GM19043 (cell line): ENCODE measurements at regions not wholly inside any gene's neighbourhood (a gene's known extent, or its start where the extent isn't known, plus 50 kb on each side); places are given as distances from the start of the nearest gene placed in this dataset.

Source experiments
- ATAC-seq: cut with Tn5 transposase; IDR thresholded peaks from one replicate; pipeline ENCODE4 v1.9.1; 2021; ENCODE audit warnings: low read depth; ENCODE audit not compliant: unreplicated experiment

DNA sequence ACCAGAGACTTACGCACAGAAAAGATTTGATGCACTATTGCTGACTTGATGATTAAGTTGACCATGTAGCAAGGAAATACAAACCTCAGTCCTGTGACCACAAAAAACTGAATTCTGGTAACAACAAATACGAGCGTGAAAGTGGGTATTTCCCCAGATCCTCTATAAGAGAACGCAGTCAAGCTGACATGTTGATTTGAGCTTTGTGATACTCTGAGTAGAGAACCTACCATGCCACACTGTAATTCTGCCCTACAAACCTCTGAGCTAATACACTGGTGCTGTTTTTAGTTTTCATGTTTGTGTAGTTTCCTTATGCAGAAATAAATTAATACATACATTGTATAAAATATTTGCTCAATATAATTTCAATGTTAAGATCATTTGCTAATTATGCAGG lies 565.6 kb upstream of the EPHA5 start:
- ATAC-seq, result no peak

DNA sequence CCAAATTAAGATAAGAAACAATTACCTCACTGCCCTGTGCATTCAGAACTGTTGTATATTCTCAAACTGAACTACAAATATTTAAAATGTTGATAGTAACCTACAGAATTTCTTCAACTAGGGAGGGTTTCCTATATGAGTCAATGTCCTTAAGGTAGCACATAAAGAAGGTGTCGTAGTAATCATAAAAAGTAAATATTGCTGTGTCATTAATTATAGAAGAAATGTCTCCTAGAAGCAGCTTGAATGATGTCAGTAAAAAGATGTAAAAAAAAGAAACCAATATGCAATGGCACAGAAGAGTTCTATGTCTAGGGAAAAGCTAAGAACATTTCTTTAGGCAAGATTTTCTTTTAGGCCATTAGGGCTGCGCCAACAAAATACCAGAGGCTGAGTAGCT lies 559.6 kb upstream of the EPHA5 start:
- no peak for ATAC-seq

DNA sequence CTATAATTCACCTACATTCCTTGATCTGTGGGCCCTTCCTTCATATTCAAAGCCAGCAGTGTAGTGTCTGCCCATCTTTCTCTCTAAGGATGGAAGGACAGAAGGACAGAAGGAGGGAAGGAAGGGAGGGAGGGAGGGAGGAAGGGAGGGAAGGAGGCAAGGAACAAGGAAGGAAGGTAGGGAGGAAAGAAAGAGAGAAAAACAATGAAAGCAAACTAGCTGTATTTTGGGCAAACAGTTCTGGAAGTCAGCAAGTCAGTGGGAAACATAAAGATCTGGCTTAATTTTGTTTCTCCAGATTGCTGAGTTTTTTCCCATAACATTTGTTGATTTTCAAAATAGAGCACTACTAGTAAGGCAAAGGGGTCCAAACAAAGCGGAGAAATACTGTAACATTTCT lies 555.2 kb upstream of the EPHA5 start:
- ATAC-seq, result no peak

DNA sequence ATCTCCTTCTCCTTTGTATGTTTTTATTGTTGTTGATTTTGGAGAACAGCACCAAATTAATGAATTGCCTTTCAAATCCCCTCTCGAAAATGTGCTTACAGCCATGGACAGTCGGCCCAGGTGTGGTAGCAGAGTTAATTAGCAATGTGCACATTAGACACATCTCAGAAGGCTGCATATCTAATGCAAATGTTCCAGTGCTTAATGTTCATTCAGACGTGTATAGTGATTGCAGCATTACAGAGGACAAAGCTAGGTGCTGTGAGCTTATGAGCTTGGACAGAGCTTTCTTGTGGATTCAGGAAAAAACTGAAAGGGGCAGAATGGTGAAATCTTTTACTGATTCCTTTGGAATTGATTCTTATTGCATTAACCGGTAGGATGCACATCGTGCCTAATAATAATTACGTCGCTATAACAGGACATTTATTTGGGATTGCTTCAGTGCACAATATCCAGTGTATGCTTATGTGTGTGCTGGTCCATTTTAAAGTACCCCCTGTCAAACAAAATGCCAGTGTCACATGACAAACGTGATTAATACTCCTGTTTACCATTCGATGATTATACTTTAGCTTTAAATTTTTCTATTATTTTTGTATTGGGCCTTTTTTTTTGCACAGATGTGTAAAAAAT lies 552.9 kb upstream of the EPHA5 start:
- no peak for ATAC-seq

DNA sequence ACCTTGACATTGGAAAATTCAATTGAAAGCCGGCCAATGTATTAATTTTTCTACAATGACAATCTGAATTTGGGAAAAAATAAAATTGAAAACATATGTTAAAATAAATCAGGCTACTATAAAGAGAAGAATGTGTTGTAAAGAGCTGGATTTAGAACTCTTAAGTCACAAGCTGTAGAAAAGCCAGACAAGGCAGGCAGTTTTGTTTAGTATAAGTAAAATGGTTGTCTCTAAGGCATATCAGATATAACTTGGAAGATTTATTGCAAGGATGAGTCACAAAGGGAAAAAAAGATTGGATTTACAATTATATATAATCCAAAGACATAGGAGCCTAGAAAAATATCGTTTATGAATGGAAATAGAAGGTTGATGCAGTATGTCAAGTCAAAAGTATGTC lies 549.1 kb upstream of the EPHA5 start:
- ATAC-seq, result no peak

DNA sequence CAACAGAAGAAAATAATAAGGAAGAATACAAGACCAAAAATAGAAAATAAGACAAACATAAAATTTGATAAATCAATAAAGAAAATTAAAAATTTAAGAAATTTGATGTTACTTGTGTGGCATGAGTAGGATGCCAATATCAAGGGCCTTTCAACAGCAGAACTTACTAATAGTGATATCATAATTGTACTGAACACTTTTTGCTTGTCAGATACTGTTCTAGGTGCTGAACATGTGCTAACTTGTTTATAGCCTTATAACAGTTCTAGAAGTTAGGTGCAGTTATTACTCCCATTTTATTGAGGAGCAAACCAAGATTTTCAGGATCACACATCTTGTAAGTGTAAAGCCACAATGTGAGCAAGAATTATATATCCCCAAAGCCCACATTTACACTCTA lies 546.0 kb upstream of the EPHA5 start:
- ATAC-seq, result no peak

DNA sequence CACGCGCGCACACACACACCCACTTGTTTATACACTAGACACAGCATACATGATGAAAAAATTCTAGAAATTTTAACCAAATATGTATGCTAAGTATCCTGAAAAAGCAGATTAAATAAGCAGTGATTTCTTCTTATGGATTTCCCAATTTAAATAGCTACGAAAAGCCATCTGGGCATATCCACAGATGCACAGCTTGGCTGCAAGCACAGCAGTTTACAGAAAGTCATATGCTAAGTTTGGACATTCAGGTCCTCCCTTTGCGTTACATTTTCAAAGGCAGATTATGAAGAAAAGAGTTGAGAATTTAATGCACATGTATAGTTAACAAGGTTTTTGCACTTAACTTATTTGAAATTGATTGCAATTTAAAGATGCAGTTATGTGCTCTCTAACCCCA lies 542.2 kb upstream of the EPHA5 start:
- no peak for ATAC-seq

DNA sequence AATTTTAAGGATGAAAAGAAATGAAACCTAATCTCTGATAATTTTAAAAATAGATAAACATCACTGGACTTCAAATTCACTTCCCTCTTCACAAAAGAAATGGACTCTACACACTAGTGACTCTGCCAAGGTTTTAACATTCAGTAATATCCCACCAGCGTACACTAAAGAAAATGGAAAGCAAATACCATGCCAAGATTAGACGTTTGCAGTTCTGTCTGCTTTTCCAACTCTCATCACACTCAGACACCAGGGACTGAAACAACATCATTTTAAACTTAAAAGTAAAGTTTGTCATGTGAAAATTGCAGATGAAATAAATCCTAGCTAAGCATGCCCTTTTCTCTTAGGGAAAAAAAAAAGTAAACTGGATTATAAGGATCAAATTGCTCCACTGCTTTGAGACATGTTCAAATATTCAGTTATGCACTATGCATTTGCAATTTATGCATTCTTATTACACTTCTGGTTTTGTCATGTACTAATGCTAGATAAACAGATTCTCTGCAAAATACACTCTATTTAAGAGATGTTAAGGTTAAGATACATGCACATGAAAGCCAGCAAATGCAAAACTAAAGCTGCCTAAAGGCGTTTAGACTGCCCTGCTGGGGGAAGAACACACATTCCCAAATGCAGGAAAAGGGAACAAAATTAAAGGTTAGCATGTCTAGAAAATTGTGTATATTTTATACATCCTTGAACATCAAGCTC lies 534.4 kb upstream of the EPHA5 start:
- no peak for ATAC-seq

DNA sequence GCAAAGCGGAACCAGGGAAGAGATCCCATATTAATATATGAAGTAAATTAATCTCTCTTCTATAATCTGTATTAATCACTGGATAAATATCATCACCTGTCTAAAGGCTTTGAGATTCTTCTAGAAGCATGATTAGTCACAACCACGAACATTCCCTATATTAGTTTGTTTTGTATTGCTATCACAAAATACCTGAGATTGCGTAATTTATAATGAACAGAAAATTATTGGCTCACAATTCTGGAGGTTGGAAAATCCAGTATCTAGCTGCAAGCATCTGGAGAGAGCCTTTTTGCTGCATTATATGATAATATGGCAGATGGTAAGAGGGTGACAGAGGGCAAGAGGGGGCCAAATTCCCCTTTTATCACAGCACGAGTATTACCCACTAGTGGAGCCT lies 532.6 kb upstream of the EPHA5 start:
- no peak for ATAC-seq

DNA sequence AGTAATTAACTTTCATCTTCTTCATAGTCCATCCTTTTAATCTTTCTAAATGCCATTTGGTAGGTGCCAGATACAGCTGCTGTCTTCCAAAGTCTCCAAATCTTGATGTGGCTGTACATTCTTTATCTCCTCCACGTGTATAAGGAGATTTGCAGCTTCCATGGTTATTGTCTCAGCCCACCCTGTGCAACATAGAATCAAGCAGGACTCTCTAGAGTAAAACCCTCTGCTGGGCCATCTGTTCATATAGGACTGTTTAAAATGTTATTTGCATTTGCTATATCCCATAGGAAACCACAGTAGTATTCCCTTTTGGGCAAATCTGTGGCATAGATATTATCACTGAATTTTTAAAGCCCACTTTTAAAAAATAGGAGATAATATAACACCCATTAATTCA lies 527.2 kb upstream of the EPHA5 start:
- no peak for ATAC-seq

DNA sequence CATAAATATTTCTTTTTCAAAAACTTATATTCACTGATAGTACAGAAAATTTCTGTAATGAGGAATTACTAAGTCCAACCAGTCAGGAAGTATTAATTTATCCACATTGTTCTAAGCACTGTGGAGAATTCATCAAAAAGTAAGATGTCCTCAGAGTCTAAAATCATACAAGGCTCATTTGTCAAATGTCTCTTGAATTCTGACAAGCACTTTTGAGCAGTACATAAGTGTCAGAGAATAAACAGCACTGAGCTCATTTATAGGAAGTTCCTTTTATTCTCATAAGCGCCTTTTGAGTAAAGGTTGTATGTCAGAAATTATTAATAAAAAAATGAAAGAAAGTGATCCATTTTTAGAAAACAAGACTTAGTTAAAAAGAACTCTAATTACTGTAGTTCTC lies 523.2 kb upstream of the EPHA5 start:
- ATAC-seq, result no peak

DNA sequence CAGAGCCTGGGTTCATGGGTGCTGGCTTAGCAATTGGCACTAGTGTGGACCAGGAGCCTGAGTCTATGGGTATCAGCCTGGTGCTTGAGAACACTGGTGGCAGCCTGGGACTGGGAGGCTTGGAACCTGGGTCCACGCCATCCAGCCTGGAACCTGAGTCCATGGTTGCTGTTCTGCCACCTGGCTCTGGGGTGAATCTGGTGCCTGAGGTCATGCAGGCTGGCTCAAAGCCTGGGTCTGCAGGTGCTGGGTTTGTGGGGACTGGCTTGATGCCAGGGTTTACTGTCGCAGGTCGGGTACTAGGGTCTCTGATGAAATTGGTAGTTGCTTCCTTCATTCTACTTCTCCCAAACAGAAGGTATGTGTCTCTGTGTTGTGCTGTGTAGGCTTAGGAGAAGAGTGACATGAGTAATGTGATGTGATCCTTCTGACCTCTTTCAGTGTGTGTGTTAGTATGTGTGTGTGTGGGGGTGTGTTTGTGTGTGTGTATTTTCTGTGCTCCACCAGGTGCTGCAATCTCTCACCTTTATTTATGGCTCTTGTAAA lies 517.0 kb upstream of the EPHA5 start:
- no peak for ATAC-seq

DNA sequence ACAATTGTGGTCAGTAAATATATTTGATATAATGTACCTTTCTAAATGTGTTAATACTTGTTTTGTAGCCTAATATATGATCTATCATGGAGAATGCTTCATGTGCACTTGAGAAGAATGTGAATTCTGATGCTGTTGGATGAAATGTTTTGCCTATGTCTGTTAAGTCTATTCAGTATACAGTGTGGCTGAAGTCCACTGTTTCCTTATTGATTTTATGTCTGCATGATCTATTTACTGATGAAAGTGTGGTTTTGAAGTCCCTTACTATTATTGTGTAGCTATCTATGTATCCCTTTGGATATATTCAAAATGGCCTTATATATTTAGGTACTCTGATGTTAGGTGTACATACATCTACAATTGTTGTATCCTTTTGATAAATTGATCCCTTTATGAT lies 515.8 kb upstream of the EPHA5 start:
- ATAC-seq, result no peak

DNA sequence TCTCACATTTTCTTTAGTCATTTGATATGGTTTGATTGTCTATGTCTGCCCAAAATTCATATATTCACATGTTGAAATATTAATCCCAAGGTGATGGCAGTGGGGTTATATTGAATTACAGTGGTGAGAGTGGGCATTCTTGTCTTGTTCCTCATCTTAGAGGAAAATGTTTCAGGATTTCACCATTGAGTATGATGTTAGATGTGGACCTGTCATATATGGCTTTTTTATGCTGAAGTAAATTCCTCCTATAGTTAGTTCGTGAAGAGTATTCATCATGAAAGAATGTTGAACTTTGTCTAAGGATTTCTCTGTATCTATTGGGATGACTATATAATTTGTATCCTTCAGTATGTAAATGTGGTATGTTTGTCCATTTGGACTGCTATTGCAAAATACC lies 512.3 kb upstream of the EPHA5 start:
- no peak for ATAC-seq

DNA sequence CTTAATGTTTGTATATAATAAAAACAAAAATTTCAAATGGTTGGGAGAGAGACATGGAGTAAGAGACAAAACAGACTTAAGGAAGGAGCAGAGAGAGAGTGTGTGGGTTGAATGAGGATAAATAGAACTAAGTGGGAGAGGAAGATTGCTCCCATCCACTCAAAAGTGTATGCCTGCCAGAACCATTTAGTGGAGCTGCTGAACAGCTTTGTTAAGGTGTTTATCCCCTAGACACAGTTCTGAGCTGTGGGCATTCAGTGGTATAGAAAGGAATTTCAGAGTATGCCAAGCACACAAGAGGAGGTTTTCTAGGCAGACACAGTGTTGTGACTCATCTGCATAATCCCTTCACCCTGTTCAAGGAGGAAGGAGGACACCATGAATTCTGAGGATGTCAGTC lies 508.6 kb upstream of the EPHA5 start:
- ATAC-seq, result no peak

DNA sequence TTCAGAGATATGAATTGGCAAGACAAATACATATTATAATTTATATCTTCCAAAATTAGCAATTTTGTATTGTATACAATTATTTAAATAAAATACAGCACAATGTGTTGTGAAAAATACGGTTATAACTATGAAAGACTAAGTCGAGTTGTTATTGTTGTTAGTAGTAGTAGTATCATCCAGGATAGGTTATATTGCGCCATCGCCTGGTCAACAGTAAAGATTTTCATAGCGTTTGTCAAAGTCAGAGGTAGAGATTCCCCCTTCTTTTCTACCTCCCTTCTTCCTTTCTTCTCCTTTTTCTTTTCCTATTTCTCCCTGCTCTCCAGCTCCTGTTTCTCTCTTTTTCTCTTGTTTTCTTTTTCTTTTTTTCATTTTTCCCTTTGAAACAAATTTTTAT lies 499.1 kb upstream of the EPHA5 start:
- no peak for ATAC-seq

DNA sequence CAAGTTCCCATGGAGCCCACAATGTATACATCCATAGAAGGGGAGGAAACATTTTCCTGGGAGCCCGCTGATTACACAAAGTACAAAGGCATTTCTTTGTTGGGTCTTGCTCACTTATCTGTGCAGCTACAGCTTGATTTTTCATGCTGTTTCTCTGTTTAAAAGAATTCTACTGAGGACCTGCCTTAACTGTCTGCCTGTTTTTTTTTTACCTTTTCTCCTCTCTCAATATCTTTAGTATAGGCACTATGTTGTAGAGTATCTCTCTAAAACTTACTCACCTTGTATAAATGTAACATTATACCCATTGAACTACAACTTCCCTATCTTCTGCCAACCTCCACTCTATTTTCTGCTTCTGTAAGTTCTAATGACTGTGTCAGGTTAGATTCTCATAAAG lies 494.6 kb upstream of the EPHA5 start:
- no peak for ATAC-seq

DNA sequence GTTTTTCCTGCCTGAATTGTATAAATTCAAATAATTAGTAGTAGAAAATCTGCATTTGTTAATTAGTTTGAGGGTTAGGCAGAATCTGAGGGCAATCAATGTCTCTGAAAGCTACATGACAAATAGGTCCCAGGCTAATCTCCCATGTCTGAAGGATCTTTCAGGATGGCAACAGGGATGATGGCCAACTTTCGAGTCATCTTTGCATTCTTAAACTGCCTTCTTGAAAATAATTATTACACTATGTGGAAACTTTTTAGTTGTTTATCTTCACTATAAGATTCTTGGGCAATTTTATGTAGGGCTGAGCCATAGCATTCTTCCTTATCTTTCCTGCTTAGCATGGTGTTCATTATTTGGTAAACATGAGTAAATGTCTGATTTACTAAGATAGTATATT lies 490.3 kb upstream of the EPHA5 start:
- ATAC-seq, result no peak

DNA sequence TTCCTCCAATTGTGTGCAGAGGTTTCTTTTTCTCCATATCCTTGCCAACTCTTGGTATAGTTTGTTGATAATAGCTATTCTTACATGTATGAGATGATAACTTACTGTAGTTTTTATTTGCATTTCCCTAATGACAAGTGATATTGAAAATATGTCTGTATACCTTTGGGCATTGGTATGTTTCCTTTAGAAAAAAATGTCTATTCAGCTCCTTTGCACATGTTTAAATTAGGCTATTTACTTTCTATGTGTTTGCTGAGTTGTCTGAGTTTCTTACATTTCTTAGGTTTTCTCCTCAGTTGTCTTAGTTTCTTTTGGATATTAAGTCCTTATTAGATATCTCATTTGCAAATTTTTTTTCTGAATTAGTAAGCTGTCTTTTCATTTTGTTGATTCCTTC lies 487.3 kb upstream of the EPHA5 start:
- no peak for ATAC-seq

DNA sequence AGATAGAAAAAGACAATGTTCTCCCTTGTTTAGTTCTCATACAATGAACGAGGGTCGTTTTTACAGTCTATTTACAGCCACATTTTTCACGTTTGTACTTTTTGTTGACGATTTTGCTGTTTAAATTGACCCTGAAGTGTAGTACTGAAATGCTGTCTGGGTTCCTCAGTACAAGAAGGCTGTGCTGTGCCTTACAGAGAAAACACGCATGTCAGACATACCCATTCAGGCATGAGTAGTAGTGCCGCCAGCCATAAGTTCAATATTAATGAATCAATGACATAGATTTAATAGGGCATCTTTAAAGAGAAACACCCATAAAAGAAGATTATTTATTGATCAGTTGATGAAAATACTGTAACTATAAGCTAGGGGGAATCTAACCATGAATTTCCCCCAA lies 459.8 kb upstream of the EPHA5 start:
- ATAC-seq, result no peak

DNA sequence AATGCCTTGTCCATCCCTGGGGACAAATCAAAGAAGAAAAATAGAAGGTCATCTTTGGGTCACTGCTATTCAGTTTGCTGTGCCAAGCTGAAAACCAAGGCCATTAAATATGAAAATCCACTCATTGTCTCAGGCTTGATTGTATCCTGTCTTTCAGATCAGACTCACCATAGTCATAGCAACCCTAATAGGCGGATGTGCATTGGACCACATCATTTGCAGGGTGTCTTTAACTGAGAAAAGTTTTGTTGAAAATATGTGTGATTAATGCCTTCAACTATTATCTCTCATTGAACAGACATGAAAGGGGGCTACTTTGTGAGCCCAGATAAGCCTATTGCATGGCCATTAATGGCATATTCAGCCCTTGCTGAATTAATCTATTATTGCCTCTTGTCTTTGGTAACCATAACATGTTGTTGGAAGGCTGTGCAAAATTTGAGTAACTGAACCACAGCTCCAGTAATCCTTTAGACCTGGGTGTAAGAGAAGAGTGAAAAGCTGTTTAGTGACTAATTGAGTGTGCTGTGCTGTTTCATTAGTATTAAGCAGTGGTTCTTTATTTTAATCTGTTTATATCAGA lies 453.6 kb upstream of the EPHA5 start:
- ATAC-seq, result no peak

DNA sequence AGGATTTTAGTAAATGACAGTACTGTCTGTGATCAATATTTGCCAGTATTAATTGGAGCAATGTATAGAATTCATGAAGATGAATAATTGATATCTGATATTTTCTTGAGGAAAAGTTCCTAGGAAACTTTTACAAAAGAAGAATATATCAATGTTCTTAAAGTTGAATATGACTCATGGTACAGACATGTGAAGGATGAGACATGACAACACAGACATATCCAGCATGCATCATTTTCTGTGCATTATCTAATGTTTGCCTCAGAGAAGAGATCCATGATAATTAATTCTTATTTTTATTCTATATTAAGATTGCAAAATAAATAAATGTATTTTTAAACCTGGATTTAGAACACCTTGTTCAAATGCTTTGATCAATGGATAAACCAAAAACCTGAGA lies 452.9 kb upstream of the EPHA5 start:
- ATAC-seq, result no peak
